Limb (tissue), 2 donors: ENCODE measurements at regions not wholly inside any gene's neighbourhood (a gene's known extent, or its start where the extent isn't known, plus 50 kb on each side); places are given as distances from the start of the nearest gene placed in this dataset.

ENCODE experiments used
- DNase-seq, 2 donors: peaks; one replicate each; pipeline ENCODE4 v3.0.0-alpha.2; 2016; ENCODE audit errors: extremely low spot score in 2 of 2

DNA sequence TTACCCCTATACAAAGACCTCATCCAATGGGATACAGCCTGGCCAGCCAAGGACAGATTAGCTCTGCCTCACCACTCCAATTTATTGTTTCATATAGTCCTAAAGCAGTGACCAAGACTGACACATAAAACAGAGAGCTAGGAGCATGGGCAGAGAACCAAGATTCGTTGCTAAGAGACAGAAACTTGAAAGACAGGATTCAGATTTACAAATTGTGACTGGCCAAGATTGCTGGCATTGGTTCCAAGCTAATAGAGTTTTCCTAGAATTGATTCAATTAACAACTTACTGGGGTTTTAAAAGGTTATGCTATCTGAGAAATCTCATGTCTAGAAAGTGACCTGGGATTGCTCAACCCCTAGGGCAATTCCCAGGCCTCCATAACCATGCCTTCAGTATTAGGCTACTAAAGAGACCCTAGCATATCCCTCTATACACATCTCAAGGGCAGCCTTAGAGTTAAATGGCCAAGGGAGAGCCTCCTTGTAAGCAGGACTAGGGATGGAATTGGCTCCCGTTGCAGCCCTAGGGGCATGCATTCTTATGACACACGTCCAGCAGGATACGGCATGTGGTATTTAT is 75.6 kb downstream of the ICOS start:
- no peak for DNase-seq

DNA sequence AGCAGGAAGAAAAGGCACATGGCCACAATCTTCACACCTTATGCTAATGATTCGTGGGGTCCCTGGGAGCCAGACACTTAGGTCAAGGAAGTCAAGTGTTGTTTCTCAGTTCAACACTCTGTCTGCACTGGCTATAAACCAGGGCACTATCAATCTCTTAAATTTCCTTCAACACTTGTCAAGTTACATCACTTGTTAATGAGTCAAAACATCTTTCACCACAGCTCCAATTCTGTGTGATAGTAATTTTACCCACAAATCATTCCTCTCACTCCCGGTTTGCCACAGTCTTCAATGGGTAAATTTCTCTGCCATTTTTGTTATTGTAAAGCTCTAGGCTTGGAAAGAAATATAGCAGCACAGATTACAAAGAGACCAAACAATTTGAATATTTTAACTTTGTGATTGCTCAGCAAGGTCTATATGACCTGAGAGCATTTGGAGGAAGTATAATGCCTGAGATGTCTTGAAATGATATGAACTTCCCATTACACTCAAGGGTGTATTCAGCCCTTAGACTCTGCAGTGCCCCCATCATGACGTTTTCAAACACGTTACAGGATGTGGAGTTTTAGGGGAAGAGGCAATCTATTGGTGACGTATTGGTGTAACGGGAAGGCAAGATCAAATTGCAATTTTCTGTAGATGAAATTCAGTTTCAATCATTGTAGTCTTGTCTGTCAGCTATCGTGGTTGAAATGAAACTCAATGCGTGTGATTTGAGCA is 78.7 kb downstream of the ICOS start:
- no peak for DNase-seq

DNA sequence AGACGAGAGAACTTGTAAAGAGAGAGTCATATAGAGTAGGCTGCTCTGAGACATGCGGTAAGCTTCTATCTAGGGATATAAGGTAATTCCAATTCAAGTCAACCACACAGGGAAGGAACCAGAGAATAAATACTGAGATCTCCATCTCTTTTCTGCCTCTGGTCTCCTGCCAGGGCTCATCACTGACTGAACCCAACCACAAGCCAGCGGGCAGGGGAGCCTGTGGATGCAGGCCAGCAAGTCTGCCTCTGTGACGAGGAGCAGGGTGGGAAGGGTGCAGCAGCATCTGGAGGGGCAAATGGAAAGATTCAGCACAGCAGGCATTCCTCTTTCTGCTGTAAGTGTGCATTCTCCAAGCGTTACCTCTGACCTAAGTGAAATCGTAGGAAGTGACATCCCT is 82.2 kb downstream of the ICOS start:
- DNase-seq: no peak

DNA sequence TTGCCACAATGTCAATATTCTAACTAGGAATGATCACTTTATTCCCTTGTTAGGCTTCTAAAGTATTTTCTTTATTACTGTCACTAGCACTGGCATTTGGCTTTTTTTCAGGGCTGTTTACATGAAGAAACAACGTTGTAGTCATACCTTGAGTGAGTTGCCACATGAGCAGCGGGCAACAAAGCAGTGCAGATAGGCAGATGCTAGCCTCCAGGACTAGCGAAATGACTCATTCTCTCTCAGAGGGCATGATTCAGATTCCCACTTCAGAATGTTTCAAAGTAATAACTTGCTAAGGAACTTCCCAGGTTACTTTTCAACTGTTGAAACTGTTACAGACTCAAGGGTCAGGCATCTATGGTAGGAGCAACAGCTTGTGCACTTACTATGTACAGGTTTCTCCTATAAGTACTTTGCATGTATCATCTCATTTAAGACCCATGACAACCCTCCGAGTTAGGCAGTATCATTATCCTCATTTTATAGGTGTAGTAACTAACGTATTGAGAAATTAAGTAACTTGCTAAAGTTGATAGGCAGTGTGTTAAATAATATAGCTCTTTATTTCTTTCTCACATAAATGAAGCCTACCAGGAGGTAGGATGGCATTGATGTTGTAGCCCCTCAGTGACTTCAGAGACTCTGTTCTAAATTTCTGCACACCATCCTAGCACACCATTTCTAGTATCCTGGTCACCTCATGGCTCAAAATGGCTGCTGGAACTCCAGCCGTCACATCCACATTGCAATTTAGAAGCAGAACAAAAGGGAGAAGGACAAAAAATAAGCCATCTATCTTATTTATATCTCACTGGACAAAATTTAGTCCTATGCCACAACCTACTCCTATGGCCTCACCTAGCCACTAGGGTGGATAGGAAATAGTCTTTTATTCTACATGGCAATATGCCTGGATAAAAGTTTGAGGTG is 83.3 kb downstream of the ICOS start:
- no peak for DNase-seq

DNA sequence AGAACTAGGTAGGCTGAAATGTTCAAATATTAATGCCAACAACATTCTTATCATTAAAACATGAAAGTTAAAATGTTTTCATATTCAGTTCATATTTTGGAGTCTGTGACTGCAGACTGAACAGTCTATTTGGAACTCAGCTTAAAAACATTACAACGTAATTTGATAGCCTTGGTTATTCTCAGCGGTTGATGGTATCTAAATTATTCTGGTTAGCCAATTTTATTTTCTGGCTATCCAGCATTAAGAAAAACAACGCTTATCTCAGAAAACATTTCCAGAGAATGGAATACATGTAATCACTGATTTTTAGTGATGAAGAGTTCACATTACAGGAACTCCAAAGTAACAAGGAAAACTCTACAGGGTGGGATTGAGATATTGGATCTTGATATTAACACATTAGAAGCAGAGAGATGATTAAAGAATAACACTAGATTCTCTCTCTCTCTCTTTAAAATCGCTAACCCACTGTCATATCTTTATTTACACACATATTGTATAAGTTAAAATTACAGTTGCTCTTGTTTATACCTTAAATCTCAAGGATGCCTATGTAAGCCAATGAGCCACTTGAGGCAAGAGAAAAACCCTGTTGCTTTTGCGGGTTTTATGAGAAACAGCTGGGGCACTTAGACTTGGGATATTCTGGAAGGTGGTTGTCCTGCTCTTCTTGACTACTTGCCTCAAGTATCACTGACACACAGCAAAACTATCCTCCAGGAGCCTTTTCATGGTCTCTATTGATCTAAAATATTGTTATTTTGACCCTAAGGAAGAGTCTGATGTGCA is 84.9 kb downstream of the ICOS start:
- no peak for DNase-seq

DNA sequence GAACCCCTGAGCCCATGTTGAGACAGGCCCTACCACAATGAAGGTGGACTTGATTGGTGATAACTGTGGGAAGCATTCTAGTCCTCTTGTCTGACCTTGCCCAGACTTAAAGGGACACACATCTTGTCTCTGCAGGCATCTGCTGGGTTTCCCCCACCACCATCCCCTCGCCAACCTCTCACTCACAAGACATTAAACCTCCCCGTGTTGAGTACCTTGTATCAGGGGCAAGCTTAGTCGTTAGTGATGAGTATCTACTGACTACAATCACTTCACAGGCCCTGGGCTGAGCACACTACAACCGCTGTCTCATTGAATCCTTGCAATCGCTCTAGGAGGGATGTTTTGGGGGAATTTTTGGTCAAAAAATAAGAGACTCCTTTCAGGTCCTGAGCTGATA is 86.0 kb downstream of the ICOS start:
- DNase-seq: no peak

DNA sequence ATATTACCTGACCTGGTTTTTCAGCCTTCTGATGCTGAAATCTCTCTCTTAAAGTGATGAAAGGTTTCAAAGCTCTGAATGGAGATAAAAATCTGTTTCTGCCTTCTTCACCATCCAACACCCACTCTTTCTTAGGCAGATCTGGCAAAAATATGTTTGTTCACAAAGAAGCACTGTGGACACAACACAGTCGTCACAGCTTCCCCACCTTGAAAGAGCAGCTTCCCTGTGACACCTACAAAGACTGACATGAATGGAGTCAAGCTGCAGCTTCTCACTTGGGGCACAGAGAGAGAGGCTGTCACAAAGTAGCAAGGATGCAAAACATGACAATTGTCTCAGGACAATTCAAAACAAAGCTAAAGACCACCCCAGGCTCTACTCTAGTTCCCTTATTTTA is 86.5 kb downstream of the ICOS start:
- DNase-seq: no peak

DNA sequence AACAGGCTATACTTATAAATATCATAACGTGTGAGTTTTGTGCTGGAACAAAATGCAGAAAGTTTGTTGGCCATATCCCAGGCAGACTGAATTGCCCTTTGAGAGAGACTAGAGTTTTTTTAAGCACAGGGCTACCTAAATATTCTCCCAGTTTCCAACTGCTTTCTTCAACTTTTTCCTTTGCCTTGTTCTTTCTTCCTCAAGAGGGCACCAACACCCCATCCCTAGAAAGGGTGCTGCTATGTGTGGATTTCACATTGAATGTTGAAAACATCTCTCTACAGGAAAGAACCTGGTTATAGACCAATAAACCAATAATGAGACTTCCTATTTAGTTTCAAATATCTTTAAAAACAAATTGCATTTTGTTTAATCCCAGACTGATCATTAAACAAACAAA is 87.9 kb downstream of the ICOS start:
- DNase-seq: peak; percentile 62 to 66

DNA sequence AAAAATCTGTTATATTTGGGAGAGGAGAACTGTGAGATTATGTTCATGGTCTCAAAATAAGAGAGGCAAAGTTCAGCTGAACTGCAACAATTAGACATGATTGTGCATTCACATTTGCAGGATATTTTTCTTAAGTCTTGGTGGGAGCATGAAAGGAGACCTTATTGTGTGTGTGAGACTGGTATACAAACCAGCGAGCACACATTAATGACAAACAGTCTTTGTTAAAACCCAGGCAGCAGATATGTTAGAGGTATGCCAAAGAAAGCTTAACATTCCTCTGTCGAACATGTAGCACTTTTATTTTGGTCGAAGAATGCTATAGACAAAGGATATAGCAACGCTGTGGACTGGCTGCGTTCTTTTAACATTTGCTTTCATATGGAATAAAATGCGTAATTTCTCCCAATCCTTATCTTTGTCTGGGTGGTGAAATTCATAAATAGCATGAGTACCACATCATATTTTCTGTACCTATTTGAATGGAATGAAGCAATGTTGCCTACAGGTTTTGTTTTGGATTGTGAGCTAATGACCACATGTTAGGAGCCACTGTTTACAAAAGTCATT is 88.4 kb downstream of the ICOS start:
- DNase-seq: no peak

DNA sequence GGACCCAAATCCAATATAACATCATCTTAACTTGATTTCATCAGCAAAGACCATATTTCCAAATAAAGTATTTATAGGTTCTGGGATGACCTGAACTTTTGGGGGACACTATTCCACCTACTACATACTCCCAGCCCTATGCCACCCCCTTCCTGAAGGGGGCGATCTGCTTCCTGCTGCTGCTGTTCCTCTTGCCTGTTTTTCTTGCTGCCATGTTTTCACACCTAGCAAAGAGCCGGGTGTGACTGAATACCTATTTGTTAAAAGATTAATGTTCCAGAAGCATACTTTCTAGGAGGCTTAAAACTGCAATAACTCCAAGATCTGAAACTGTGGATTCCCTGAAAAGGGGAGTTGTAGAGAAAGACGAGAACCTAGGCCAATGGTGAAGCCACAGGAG is 89.7 kb downstream of the ICOS start:
- no peak for DNase-seq

DNA sequence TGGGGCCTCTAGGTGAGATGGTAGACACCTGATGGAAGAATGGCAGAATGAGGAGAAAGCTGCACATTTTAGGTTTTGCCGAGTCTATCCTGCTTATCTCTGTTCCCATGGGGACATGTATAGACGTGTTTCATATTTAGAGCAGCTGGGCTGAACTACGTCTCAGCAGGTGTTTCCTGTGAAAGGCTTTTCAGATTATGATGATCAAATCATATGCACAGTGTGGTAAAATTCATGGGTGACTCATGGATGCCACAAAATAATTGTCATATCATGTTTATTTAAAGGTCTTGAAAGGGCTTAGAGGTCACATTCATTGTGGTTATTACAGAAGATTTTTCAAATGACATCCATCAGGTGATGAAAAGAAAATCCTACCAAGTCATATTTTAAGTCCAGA is 90.5 kb downstream of the ICOS start:
- DNase-seq: no peak

DNA sequence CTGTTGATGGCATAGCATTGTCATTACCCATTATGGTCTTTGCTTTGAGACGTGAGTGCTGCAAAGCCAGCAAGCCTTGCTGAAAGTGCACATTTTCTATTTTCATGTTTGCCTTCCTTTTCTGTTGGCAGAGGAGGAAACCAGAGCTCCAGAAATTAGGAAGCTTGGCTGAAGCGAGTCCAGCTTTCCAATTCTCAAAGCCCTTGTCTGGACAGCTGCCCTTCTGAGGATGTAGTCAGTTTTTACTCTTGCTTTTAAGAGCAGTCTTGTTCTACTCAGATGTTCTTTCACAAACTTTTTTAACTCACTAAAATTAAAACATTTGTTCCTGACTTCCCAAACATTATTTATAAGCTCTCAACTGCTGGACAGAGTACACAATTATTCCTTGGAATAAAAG is 93.8 kb downstream of the ICOS start:
- peak in 1 of 2 donors; percentile 31 for DNase-seq

DNA sequence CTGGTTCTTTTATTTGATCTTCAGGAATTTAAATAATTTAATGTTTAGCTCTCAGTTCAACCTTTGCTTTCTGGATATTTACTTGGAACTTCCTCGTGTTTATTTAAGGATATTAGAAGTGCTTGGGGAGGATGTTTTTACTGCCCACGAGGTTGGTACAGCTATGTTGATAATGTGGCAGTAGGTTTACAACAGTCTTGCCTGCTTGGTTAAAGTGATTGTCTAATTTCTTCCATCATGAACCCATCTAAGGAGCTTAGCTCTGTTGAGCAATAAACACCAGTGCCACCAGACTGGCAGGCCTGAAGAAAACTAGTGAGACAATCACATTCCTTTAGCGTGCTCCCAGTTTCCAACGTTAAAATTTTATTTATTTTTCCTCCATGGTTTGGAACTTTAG is 94.5 kb downstream of the ICOS start:
- DNase-seq: no peak

DNA sequence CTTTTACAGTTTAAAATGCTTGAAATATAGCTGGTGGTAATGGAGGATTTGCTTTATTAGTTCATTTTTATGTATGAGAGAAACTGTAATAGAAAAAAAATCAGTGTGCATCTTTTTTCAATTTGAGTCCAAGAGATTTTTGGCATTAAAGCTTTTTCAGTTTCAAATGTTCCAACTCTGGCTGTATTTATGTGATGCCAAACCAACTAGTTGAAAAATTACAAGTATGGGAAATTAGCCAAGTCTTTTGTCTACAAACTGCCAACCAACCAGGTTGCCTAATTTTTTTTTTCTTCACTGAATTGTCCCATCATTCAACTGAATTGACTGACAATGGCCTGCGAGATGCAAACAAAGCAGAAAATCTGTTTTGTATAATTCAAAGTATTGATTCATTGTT is 95.7 kb downstream of the ICOS start:
- DNase-seq: no peak

DNA sequence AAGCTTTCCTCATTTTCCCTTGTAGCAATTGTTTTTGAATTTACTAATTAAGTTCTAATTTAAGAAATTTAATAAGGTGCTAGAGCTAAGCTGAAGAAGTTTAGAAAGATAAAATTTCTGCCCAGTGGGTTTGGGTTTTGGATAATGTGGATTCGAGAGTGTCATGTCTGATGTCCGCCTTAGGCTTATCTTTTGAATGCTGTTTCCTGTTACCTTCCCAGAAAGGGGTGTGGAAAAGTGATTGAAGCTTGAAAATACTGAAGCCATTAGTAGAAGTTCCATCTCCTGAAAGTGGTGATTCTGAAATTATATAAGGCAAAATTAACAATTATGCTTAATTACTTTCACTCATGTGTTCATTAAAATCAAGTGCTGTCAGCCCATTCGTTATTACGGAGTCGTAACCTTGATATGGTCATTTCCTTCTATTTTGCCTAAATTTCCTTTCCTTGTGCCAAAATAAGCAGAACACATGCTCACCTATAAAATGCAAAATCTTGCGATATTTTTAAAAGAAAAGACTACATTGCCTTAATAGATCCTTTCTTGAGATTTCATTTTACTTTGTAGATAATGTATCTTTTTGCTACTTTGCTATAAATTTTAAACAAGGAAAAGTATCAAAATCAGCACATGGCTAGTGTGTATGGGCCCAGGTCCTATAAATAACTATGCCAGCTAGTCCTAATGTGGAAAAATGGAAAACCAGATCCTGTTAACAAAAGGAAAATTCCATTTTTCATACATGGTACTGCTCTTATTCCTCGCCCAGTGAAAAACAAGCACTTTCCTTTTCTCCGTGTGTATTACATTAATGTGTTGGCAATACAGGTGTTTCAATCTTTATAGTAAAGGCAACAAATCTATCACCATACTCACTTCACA is 97.3 kb downstream of the ICOS start:
- DNase-seq: no peak

DNA sequence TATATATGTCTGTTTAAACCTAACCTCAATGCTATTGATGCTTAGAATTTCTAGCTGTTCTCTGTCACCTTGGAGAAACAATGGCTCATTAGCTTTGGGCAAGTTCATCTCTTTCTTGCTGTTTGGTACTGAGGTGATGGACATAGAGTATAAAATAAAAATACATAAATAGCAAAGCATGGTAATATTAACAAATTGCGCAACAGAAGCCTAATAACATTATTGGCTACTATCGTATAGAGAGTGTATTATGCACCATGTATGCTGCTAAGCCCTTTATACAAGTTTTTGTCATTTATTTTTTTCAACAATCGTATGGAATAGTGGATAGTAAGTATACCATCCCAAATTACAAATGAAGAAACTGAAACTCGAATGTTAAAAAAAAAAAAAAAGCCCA is 100.1 kb downstream of the ICOS start:
- no peak for DNase-seq

DNA sequence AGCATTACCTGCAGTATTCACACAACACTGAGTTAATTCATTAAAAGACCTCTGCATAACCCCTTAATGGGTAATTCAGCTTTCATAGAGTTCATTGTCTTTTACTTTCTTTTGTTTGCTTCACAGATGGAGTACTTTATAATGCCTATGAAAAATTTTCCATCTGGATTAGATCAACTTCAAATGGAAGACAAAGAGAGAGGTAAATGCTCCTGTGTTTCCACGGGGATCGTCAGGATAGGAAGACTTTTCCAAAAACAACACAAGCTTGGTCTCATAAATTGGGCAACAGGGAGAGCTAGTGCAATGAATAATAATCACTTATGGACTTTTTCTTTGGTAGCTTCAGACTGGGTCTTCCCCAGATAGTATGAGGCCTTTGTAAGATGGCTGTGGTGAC is 100.7 kb downstream of the ICOS start:
- no peak for DNase-seq

DNA sequence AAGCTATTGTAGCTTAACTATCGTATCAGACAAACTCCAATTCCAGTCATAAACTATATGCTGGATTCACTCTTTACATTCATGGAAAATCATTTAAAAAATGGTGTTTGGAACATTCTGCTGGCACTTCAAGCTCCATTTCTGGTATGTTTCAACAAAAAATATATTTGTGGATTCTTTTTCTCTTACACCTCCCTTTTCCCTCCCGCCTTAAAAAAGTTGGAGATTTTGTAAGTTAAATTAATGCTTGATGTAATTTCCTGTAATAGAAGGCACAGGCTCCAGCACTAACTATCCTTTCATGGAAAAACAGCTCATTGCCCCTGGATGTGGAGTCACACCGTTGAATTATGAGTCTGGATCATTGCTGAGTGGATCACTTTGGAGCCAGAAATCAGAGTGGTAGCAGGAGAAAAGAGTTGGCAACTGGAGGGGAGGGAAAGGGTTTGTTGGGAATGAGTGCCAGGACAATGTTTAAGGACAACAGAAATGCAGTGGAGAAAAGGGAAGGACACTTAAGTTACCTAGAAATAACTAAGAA is 102.8 kb downstream of the ICOS start:
- no peak for DNase-seq

DNA sequence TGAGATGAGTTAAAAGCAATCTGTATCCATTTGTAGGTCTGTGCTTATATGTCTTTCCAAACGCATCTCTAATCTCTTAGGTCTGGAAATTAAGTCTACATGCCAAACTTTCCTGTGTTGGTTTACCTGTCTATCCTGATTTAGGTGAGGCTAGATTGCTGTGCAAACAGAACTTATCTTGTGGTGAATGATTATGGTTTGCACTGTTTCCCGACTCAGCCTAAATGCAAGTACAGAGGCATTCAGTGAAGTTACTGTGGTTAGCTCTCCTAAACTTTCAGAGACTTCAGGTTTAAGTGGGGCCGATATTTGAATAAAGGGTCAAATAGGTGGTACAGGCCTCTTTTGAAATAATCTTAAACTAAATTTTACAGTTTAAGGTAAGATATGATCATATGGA is 103.5 kb downstream of the ICOS start:
- DNase-seq: no peak

DNA sequence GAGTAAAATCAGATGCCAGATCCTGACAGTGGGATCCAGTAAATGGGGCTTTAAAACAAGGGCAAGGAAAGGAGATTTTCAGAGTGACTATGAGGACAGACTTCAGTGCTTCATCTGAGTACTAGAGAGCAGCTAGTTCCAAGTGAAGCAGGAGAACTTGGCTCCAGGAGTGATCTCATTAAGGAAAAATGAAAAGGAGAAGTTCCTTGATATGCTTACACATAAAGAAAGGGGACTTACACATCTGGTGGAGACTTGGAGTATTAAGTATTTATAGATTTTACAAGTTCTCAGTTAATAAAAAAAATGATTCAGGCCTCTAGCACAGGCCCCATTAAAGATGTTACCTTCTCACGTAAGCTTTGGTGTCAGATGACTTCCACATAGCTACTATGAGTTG is 105.8 kb downstream of the ICOS start:
- no peak for DNase-seq
